ENCODE measurements at regions not wholly inside any gene's neighbourhood (a gene's known extent, or its start where the extent isn't known, plus 50 kb on each side); places are given as distances from the start of the nearest gene placed in this dataset.
"Not testable (repeated sequence)": the region's sequence is repeated elsewhere in the genome, so short reads cannot be mapped to it uniquely, and the experiment has no call there.

GRCh38 chr3:82410366-82410765, 648.9 kb upstream of the GBE1 start:
- no peak for DNase-seq (ENCODE audit: low read depth, low spot score)

DNA sequence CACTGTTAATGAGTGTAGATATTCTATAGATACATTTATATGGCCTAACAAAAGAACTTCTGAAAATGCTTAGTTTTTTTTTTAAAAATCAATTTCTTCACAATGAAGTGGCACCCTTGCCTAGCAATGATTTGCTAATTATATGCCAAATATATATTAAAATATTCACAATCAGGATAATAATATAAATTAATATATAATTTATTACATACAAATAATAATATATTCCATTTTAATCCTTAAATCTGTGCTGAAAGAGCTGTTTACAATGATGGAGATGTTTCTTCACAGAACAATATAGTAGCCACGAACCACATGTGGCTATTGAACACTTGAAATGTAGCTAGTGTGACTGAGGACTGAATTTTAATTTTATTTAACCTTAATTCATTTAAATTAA, 648.4 kb upstream of the GBE1 start:
- no peak for DNase-seq (ENCODE audit: low read depth, low spot score)

GRCh38 chr3:82392203-82392775, 630.8 kb upstream of the GBE1 start:
- DNase-seq (ENCODE audit: low read depth, low spot score) = no peak

DNA sequence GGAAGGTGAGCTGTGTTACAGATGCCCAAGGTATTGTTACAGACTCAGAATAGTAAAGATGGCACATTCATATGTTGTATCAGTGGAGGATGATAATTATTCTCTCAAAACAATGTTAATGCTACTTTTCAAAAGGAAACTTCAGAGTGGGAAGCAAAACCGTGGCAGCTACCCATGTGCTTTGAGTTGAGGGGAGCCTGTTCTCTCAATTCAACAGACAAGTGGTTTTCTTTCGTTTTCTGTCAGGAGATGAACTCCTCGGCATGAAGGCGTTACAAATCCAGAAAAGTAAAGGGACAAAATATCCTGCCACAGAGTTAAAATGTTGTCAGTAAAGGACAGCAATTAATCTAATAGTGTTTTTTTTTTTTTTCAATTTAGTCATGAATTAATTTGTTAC, 629.4 kb upstream of the GBE1 start:
- DNase-seq (ENCODE audit: low read depth, low spot score) = no peak

- no peak for DNase-seq (ENCODE audit: low read depth, low spot score)
Measured at GRCh38 chr3:82386647-82387046, 625.2 kb upstream of the GBE1 start.

DNA sequence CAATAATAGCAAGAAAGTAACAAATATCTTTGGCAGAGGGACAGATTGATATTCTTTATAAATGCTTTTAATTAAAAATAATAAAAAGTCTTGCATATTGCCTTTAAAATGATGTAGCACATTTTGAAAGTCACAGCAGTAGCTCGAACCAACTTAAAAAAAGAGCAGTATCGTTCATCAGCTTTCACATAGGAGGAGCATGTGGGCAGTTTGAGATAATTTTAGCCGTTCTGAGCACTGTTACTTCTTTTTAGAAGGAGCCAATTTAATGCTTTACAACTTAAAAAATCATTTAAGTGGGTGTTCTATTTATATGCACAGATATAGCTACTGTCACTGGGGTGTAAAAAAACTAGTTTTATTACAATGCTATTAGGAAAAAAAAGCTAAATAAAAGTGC, 622.7 kb upstream of the GBE1 start:
- DNase-seq (ENCODE audit: low read depth, low spot score) = no peak

DNA sequence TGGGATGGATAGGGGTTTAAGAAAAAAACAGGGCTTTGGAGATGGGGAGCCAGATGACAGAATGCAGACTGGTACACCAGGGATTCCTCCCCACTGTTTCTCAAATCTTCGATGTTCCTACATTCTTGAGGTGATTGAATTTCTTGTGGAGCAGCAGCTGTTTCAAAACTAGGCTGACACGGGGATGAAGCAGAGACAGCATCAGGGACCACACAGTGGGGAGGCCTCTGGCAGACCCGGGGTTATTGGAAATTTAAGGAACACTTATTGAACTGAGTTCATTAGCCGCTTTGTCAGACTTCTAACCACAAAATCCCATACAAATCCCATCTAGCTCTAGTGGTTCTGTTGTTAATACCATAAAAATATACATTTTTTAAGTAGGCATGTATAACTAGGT, 621.4 kb upstream of the GBE1 start:
- no peak for DNase-seq (ENCODE audit: low read depth, low spot score)

DNA sequence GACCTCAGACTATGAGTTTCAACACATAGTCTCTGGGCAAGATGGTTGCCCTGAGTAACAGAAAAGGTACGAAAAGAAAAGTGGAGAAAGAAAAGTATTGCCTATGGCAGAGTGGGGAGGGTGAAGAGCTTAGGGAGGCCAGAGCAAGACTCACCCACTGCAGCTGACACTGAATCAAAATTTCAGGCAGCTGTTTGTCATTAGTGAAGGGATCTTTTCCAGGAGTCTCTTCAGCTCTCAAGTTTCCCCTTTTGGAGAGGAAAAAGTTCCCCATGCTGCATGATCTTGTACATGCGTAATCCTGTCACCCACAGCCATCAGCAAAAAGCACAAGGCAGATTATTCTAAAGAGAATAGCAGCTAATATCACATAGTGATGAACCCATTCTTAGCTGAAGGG, 616.9 kb upstream of the GBE1 start:
- DNase-seq (ENCODE audit: low read depth, low spot score) = no peak

DNA sequence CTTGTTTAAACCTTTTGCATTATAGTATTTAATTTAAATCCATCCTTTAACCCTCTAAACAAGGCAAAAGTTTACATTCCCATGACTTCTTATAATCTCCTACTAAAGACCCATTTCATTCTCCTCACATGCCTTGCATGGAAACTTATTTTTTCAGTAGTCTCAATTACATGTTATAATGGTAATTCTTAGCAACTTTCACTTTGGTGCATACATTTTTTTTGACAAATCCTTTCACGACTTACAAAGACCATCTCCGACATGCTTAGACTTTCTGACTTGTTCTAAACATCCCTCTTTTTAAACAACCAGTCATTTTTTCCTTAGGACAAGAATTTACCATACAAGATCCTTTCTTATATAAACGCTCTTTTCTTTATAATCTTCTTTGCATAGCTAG, 615.4 kb upstream of the GBE1 start:
- no peak for DNase-seq (ENCODE audit: low read depth, low spot score)

DNA sequence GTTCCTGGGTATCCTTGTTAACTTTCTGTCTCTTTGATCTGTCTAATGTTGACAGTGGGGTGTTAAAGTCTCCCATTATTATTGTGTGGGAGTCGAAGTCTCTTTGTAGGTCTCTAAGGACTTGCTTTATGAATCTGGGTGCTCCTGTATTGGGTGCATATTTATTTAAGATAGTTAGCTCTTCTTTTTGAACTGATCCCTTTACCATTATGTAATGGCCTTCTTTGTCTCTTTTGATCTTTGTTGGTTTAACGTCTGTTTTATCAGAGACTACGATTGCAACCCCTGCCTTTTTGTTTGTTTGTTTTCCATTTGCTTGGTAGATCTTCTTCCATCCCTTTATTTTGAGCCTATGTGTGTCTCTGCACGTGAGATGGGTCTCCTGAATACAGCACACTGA, 612.4 kb upstream of the GBE1 start:
- not testable (repeated sequence) for DNase-seq (ENCODE audit: low read depth, low spot score)

GRCh38 chr3:82364827-82365226, 603.4 kb upstream of the GBE1 start:
- no peak for DNase-seq (ENCODE audit: low read depth, low spot score)

DNA sequence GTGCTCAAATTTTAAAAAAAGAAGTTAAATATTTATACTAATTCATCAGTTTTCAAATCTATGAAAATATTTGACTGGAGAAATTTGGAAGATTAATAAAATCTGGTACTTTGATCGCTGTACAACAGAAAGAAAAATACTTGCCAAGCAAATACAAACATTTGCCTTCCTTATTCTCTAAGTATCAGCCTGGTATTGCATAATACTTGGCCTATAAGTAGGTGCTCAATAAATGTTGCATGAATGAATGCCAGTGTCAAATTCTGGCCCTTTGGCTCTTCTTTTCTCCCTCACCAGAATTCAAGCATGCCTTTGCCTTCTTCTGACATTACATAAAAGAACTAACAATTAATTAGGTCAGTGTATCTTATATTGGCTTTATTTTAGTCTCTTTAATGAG, 601.7 kb upstream of the GBE1 start:
- DNase-seq (ENCODE audit: low read depth, low spot score) = no peak

DNA sequence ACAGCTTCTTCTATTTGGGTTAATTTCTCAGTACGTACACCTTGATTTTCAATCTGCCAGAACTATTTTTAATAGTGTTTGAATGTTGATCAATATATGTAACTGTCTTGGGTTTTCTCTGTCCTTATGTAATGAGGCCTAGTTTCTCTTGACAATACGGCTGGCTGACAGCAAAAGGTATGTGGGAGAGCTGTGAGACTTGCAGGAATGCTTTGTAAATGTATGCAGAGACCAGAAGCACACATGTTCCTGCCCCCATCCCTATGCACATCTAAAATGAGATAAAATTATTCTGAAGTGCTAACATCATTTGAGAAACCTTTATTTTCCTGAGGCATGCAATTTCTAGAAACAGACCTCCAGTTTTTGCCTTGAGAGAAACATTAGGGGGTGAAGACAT, 593.8 kb upstream of the GBE1 start:
- DNase-seq (ENCODE audit: low read depth, low spot score) = no peak

DNA sequence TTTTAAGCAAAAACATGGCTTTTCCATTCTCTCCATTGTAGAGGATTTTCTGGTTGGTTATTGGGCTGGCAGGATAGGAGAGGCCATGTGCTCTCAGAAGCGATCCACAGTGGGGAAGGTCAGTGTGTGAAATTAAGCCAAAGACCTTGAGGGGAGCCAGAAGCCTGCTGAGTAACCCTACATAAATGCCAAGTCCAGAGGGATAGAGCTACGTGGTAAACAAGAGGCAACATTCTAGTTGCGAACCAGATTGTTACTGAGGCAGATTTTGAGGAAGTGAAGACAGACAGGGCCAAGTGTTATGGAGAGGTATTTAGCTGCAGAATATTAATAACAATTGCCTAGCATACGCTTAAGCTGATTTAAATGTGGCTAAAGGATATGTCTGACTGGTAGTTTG, 592.8 kb upstream of the GBE1 start:
- no peak for DNase-seq (ENCODE audit: low read depth, low spot score)

DNA sequence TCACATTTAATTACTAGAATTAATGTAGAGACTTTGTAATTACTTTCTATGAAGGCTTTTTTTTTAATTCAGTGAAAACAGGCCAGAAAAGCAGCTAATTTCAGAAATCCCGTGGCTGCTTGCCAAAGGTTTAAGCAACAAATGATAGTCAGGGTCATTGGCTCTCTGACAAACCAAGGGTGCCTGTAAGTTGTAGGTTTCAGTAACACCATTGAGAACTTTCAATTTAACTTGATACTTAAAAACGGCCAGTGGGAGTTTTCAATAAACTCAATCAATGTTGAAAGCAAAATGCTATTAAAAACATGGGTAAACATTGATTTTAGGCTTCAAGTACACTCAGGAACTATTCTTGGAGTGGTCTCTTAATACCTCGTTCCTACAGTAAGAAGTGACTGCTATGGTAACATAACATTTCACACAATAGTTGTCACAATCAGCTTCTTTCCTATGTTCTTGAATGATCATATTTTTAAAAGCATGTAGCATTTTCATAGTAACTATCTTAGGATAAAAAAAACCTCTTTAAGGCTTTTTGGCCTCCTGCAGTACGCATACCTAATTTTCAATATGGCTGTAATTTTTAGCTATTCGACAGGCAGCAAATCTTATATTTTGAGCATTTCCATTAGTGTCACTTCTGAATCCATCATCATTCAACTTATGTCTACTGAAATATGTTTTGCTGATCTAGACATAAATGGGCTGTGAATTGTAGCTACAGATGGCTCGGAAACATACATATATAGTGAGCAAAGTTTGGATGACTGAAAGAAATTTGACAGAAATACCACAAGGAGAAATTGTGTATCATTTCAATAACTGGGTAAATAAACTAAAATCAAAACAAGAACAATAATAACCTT, 592.1 kb upstream of the GBE1 start:
- no peak for DNase-seq (ENCODE audit: low read depth, low spot score)

DNA sequence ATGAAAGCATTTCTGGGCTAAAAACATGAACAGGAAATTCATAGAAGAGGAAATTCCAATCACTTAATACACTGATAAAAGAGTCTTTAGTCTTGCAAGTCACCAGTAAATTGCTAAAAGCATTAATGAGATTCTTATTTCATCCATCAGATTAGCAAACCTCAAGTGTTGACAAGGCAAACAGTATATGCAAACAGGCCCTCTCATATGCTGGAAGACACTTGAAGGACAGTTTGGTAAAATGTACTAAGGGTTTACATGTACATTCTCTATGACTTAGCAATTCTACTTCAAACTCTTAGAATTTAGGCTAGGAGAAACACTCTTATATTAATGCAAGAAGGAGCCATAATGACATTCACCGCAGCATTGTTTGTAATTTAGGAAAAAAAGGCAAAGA, 586.1 kb upstream of the GBE1 start:
- DNase-seq (ENCODE audit: low read depth, low spot score) = no peak

DNA sequence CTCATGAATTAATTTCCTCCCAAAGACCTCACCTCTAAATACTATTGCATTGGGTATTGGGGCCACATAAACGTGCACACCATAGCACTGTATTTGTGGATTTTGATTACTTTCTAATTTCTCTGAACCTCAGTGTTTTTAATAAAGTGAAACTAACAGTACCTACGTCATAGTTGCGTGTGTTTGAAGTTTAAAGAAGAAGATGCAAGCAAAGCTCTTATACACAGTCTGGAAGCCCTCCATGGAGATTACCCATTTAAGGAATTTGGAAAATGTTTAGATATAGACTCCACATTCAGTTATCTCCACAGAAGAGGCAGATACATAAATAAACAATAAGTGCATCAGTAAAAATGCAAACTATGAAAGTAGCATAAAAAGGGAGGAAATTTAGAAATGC, 581.1 kb upstream of the GBE1 start:
- no peak for DNase-seq (ENCODE audit: low read depth, low spot score)

GRCh38 chr3:82329300-82329699, 567.9 kb upstream of the GBE1 start:
- DNase-seq (ENCODE audit: low read depth, low spot score) = no peak

DNA sequence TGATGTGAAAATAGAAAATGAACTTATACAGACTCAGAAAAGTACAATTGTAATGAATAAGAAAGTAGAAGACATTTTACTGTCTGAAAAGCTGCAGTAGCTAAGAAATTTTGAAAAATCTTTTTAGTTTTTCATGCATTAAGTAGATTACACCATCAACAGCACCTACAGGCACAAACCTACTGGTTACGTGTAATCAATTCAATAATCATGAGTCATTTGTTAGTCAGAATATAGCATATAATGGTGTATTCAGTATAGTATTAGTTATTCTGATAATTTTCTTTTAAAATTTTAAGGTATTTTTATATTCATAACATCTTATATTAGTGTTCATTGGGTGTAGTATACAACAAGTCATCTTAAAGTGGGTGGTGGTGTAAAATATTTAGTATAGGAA, 550.5 kb upstream of the GBE1 start:
- DNase-seq (ENCODE audit: low read depth, low spot score) = no peak

DNA sequence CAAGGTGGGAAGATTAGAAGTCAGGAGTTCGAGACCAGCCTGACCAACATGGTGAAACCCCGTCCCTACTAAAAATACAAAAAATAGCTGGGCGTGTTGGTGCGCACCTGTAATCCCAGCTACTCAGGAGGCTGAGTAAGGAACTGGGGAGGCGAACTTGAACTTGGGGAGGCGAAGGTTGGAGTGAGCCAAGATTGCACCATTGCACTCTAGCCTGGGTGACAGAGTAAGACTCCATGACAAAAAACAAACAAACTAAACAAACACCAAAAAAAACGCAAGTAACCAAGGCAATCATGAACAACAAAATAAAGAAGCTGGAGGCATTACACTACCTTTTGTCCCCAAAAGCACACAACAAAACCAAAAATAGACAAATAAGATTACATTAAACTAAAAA, 547.3 kb upstream of the GBE1 start:
- no peak for DNase-seq (ENCODE audit: low read depth, low spot score)

GRCh38 chr3:82306189-82306588, 544.7 kb upstream of the GBE1 start:
- DNase-seq (ENCODE audit: low read depth, low spot score) = no peak

DNA sequence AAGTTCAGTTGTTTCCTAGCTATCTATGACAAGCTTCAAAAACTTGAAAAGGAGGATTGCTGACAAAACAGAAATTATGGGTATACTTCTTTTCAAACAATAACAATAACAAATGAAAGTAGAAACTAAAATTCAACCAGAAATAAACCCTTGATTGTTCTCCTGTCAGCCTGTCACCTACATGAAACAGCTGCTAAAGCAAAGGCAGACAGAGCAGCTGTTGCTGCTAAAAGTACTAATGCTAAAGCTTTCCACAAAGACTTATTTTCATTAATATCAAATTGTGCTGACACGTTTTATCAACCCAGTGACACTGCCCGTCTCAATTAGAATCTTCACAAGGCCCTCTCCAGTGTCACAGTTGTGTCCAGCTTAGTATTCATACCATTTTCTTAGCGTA, 533.2 kb upstream of the GBE1 start:
- no peak for DNase-seq (ENCODE audit: low read depth, low spot score)

- no peak for DNase-seq (ENCODE audit: low read depth, low spot score)
Measured at GRCh38 chr3:82293867-82294266, 532.4 kb upstream of the GBE1 start.

DNA sequence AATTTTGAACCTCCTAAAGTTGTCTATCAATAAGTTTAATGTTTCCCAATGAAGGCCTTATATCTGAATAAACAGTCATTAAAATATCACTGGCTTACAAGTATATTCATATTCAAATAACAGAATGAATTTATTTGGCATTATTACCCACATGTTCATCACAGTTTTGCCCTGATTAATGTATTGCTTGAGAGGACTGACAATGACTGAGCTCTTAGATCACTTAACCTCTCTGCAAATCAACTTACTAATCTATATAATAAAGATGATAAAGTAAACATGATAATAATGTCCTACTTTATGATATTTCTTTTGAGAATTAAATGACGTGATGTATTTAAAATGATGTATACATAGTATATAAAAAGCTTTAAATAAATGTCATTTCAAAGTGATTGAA, 532.0 kb upstream of the GBE1 start:
- DNase-seq (ENCODE audit: low read depth, low spot score) = no peak

All from brain pericyte (primary cell).